HEK293T (cell line): ENCODE measurements at regions not wholly inside any gene's neighbourhood (a gene's known extent, or its start where the extent isn't known, plus 50 kb on each side); places are given as distances from the start of the nearest gene placed in this dataset.

Experiments used
- BHLHE40 ChIP-seq: fragments of 450-650 bp; IDR thresholded peaks from 2 replicates; pipeline ENCODE4 v1.6.1; 2016; ENCODE audit warnings: mild to moderate bottlenecking, moderate library complexity, borderline replicate concordance
- FOXK2 ChIP-seq: fragments of 450-650 bp; IDR thresholded peaks from 2 replicates; pipeline ENCODE4 v1.6.1; 2016; ENCODE audit warnings: mild to moderate bottlenecking
- NFRKB ChIP-seq: fragments of 450-650 bp; IDR thresholded peaks from 2 replicates; pipeline ENCODE4 v1.6.1; 2016; ENCODE audit warnings: mild to moderate bottlenecking, moderate library complexity
- SUZ12 ChIP-seq: fragments of 450-650 bp; IDR thresholded peaks from 2 replicates; pipeline ENCODE4 v1.6.1; 2016; ENCODE audit warnings: mild to moderate bottlenecking

DNA sequence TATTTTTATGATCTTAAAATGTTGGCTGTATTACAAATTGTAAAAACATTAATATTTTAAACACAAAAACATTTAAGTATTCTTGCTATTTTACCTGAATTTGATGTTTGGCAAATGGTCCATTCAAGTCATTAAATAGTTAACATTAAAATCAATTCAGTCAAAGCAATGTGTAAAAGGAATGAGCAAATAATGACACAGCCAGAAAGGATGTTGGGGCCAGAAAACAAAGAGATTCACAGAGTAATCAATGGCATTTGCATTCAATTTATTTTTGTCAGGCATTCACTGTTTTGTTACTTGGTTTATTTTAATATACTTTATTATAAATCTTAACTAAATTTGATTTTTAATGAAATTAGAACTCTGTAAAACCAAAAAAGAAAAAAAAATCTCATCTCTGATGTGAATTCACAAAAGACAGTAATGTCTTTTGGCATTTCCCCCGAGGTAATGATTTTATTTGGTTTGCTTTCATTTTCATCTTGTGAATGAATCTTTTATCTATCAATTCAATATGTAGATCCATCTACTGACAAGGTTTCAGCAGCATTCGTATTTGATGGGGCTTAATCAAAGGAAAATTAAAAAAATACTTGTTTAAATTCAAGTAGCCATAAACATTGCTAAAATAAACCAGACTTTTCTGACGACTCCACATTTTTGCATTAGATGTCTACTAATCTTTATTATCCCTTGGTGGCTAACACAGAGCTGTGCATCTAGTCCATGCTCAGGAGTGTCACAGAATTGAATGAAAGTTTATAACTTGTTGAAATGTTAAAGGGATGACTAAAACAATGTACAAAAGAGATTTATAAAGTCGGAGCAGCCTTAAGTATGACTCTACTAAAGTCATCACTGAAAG lies 866.7 kb upstream of the GJE1 start:
- no peak for TF ChIP-seq SUZ12
- no peak for TF ChIP-seq NFRKB
- TF ChIP-seq FOXK2: no peak
- TF ChIP-seq BHLHE40: no peak
